Fibroblast of the conjunctiva (primary cell): ENCODE measurements at regions not wholly inside any gene's neighbourhood (a gene's known extent, or its start where the extent isn't known, plus 50 kb on each side); places are given as distances from the start of the nearest gene placed in this dataset.

Source experiments
- DNase-seq: peaks from one replicate; pipeline ENCODE4 v3.0.0-alpha.2; 2010; ENCODE audit warnings: low read depth

- no peak for DNase-seq
Observed at GRCh38 chr6:22027040-22027725, 269.7 kb downstream of the PRL start.

- DNase-seq: no peak
Observed at GRCh38 chr6:22028403-22029090, 268.3 kb downstream of the PRL start.

- no peak for DNase-seq
Observed at GRCh38 chr6:22029171-22029570, 267.7 kb downstream of the PRL start.

GRCh38 chr6:22030730-22031619 is 265.9 kb downstream of the PRL start:
- no peak for DNase-seq

- DNase-seq: no peak
Observed at GRCh38 chr6:22035690-22036089, 261.1 kb downstream of the PRL start.

GRCh38 chr6:22036275-22036674 is 260.6 kb downstream of the PRL start:
- DNase-seq: no peak

- no peak for DNase-seq
Observed at GRCh38 chr6:22036699-22037098, 260.1 kb downstream of the PRL start.

GRCh38 chr6:22041797-22042480 is 254.9 kb downstream of the PRL start:
- DNase-seq: no peak

- no peak for DNase-seq
Observed at GRCh38 chr6:22042706-22043105, 254.1 kb downstream of the PRL start.

- DNase-seq: no peak
Observed at GRCh38 chr6:22043284-22043962, 253.4 kb downstream of the PRL start.

GRCh38 chr6:22045261-22045912 is 251.4 kb downstream of the PRL start:
- DNase-seq: no peak

GRCh38 chr6:22049002-22049401 is 247.8 kb downstream of the PRL start:
- no peak for DNase-seq

- DNase-seq: no peak
Observed at GRCh38 chr6:22053391-22053997, 243.3 kb downstream of the PRL start.

GRCh38 chr6:22056398-22056797 is 240.4 kb downstream of the PRL start:
- no peak for DNase-seq

- no peak for DNase-seq
Observed at GRCh38 chr6:22057962-22058361, 238.9 kb downstream of the PRL start.

- no peak for DNase-seq
Observed at GRCh38 chr6:22059126-22059525, 237.7 kb downstream of the PRL start.

- no peak for DNase-seq
Observed at GRCh38 chr6:22059946-22060345, 236.9 kb downstream of the PRL start.

- DNase-seq: no peak
Observed at GRCh38 chr6:22062807-22063408, 233.9 kb downstream of the PRL start.

- no peak for DNase-seq
Observed at GRCh38 chr6:22064558-22064957, 232.3 kb downstream of the PRL start.

- DNase-seq: no peak
Observed at GRCh38 chr6:22067122-22067521, 229.7 kb downstream of the PRL start.
